HepG2 (cell line): ENCODE measurements at regions not wholly inside any gene's neighbourhood (a gene's known extent, or its start where the extent isn't known, plus 50 kb on each side); places are given as distances from the start of the nearest gene placed in this dataset.

Experiments
- ARID2 ChIP-seq: sonication (generic); formaldehyde crosslinking; IDR thresholded peaks from 2 replicates; pipeline ENCODE4 v1.8.1; 2022; ENCODE audit warnings: mild to moderate bottlenecking, missing genetic modification reagents, borderline replicate concordance
- ETS1 ChIP-seq: sonication (generic); formaldehyde crosslinking; IDR thresholded peaks from 2 replicates; pipeline ENCODE4 v1.4.0; 2020; ENCODE audit warnings: missing genetic modification reagents
- ETV5 ChIP-seq: IDR thresholded peaks from 2 replicates; pipeline ENCODE4 v1.6.1; 2018; ENCODE audit warnings: missing biosample characterization, missing genetic modification reagents, inconsistent platforms, borderline replicate concordance
- FOXK1 ChIP-seq: sonication (generic); formaldehyde crosslinking; IDR thresholded peaks from 2 replicates; pipeline ENCODE4 v1.4.0; 2020; ENCODE audit warnings: low read depth, missing genetic modification reagents, borderline replicate concordance
- HOXA5 ChIP-seq: sonication (generic); formaldehyde crosslinking; IDR thresholded peaks from 2 replicates; pipeline ENCODE4 v1.4.0; 2020; ENCODE audit warnings: missing genetic modification reagents
- JUNB ChIP-seq: sonication (generic); formaldehyde crosslinking; IDR thresholded peaks from 2 replicates; pipeline ENCODE4 v1.8.0; 2022; ENCODE audit warnings: missing genetic modification reagents, mild to moderate bottlenecking, borderline replicate concordance
- NAIF1 ChIP-seq: sonication (generic); formaldehyde crosslinking; IDR thresholded peaks from 2 replicates; pipeline ENCODE4 v1.5.0; 2020; ENCODE audit warnings: mild to moderate bottlenecking, missing genetic modification reagents, borderline replicate concordance
- PAF1 ChIP-seq: IDR thresholded peaks from 2 replicates; pipeline ENCODE4 v1.6.1; 2016; ENCODE audit warnings: missing genetic modification reagents, missing compliant biosample characterization
- TRIM24 ChIP-seq: sonication (generic); formaldehyde crosslinking; IDR thresholded peaks from 2 replicates; pipeline ENCODE4 v1.8.0; 2022; ENCODE audit warnings: mild to moderate bottlenecking, missing genetic modification reagents
- ZBTB26 ChIP-seq: IDR thresholded peaks from 2 replicates; pipeline ENCODE4 v1.6.1; 2016; ENCODE audit warnings: missing compliant biosample characterization, missing genetic modification reagents, borderline replicate concordance
- ZBTB7B ChIP-seq: sonication (generic); formaldehyde crosslinking; IDR thresholded peaks from 2 replicates; pipeline ENCODE4 v1.4.0; 2020; ENCODE audit warnings: missing genetic modification reagents
- ZNF260 ChIP-seq: sonication (generic); formaldehyde crosslinking; IDR thresholded peaks from 2 replicates; pipeline ENCODE4 v1.4.0; 2020; ENCODE audit warnings: missing genetic modification reagents, low read depth, mild to moderate bottlenecking, borderline replicate concordance
- ZNF33B ChIP-seq: sonication (generic); formaldehyde crosslinking; IDR thresholded peaks from 2 replicates; pipeline ENCODE4 v1.5.1; 2020; ENCODE audit warnings: mild to moderate bottlenecking, missing genetic modification reagents
- ZNF558 ChIP-seq: sonication (generic); formaldehyde crosslinking; IDR thresholded peaks from 2 replicates; pipeline ENCODE4 v1.9.0; 2022; ENCODE audit warnings: mild to moderate bottlenecking, missing genetic modification reagents, borderline replicate concordance
- ZNF589 ChIP-seq: sonication (generic); formaldehyde crosslinking; conservative IDR thresholded peaks from 2 replicates; pipeline ENCODE4 v1.8.0; 2022; ENCODE audit warnings: mild to moderate bottlenecking, moderate library complexity, missing genetic modification reagents
- ZSCAN25 ChIP-seq: sonication (generic); formaldehyde crosslinking; IDR thresholded peaks from 2 replicates; pipeline ENCODE4 v1.8.0; 2022; ENCODE audit warnings: mild to moderate bottlenecking, missing genetic modification reagents
- TF ChIP-seq, protein P1 (sequence below): sonication (generic); formaldehyde crosslinking; IDR thresholded peaks from 2 replicates; pipeline ENCODE4 v1.9.0; 2021; ENCODE audit warnings: missing genetic modification reagents, borderline replicate concordance
- TF ChIP-seq, protein P2 (sequence below): sonication (generic); formaldehyde crosslinking; IDR thresholded peaks from 2 replicates; pipeline ENCODE4 v1.5.0; 2020; ENCODE audit warnings: missing genetic modification reagents
- TF ChIP-seq, protein P3 (sequence below): sonication (generic); formaldehyde crosslinking; IDR thresholded peaks from 2 replicates; pipeline ENCODE4 v1.5.0; 2020; ENCODE audit warnings: missing genetic modification reagents, mild to moderate bottlenecking, borderline replicate concordance

- TF ChIP-seq, protein P1, sequence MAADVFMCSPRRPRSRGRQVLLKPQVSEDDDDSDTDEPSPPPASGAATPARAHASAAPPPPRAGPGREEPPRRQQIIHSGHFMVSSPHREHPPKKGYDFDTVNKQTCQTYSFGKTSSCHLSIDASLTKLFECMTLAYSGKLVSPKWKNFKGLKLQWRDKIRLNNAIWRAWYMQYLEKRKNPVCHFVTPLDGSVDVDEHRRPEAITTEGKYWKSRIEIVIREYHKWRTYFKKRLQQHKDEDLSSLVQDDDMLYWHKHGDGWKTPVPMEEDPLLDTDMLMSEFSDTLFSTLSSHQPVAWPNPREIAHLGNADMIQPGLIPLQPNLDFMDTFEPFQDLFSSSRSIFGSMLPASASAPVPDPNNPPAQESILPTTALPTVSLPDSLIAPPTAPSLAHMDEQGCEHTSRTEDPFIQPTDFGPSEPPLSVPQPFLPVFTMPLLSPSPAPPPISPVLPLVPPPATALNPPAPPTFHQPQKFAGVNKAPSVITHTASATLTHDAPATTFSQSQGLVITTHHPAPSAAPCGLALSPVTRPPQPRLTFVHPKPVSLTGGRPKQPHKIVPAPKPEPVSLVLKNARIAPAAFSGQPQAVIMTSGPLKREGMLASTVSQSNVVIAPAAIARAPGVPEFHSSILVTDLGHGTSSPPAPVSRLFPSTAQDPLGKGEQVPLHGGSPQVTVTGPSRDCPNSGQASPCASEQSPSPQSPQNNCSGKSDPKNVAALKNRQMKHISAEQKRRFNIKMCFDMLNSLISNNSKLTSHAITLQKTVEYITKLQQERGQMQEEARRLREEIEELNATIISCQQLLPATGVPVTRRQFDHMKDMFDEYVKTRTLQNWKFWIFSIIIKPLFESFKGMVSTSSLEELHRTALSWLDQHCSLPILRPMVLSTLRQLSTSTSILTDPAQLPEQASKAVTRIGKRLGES = peak; percentile 9; the same call in 1 of the 2 replicates
- TF ChIP-seq PAF1 (CRISPR knock-in tag) (peak; percentile 86), TRIM24 (CRISPR knock-in tag) (no peak), ARID2 (CRISPR knock-in tag) (no peak), FOXK1 (CRISPR knock-in tag) (no peak), NAIF1 (no peak), ZBTB7B (CRISPR knock-in tag) (no peak), ZNF33B (no peak), ZNF260 (CRISPR knock-in tag) (no peak), ZSCAN25 (no peak), ZNF558 (0 out of 2 replicates have a peak, but pooled peaks have one; percentile 27), ETV5 (CRISPR knock-in tag) (no peak), ETS1 (CRISPR knock-in tag) (no peak), HOXA5 (CRISPR knock-in tag) (peak; percentile 47; the same call in 1 of the 2 replicates), ZNF589 (no peak), JUNB (no peak), ZBTB26 (CRISPR knock-in tag) (no peak)
- TF ChIP-seq, protein P2, sequence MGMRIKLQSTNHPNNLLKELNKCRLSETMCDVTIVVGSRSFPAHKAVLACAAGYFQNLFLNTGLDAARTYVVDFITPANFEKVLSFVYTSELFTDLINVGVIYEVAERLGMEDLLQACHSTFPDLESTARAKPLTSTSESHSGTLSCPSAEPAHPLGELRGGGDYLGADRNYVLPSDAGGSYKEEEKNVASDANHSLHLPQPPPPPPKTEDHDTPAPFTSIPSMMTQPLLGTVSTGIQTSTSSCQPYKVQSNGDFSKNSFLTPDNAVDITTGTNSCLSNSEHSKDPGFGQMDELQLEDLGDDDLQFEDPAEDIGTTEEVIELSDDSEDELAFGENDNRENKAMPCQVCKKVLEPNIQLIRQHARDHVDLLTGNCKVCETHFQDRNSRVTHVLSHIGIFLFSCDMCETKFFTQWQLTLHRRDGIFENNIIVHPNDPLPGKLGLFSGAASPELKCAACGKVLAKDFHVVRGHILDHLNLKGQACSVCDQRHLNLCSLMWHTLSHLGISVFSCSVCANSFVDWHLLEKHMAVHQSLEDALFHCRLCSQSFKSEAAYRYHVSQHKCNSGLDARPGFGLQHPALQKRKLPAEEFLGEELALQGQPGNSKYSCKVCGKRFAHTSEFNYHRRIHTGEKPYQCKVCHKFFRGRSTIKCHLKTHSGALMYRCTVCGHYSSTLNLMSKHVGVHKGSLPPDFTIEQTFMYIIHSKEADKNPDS (CRISPR knock-in tag) = no peak
- TF ChIP-seq, protein P3, sequence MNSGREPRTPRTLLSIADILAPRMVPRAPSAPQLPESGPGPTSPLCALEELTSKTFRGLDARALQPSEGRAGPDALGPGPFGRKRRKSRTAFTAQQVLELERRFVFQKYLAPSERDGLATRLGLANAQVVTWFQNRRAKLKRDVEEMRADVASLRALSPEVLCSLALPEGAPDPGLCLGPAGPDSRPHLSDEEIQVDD = no peak
These were observed 142.9 kb upstream of the TRIM24 start (continued) for GRCh38 chr7:138317044-138317596.
